ENCODE measurements at regions not wholly inside any gene's neighbourhood (a gene's known extent, or its start where the extent isn't known, plus 50 kb on each side); places are given as distances from the start of the nearest gene placed in this dataset.

GRCh38 chr12:63294327-63294632 lies 143.3 kb upstream of the AVPR1A start:
- H3K4me3 Mint-ChIP-seq, result no peak overlapping the region
- H3K27ac Mint-ChIP-seq, result no peak overlapping the region
- H3K36me3 ChIP-seq (ENCODE audit: control insufficient read depth, insufficient read depth, low read length), result no peaks in the 10 kb centered on the region
- DNase-seq, result no peak
- H3K27me3 Mint-ChIP-seq, result no peaks in the 10 kb centered on the region
- no peaks in the 10 kb centered on the region for H3K4me1 Mint-ChIP-seq
- no peaks in the 10 kb centered on the region for H3K9me3 ChIP-seq (ENCODE audit: control insufficient read depth in 2 of 2, low read length in 2 of 2)
- no peak overlapping the region for H3K4me3 ChIP-seq (ENCODE audit: low read depth, low read length)
- peaks cover 0 to 9% (median 2%) of the 10 kb centered on the region in 7 donors for H3K9me3 Mint-ChIP-seq
- no peak for ATAC-seq (ENCODE audit: low read depth in 2 of 2)
- H3K27ac ChIP-seq (ENCODE audit: insufficient read depth, low read length, poor library complexity, severe bottlenecking), result no peak overlapping the region
- H3K36me3 Mint-ChIP-seq, result no peaks in the 10 kb centered on the region
- H3K4me1 ChIP-seq (ENCODE audit: control insufficient read depth, insufficient read depth, low read length, poor library complexity, severe bottlenecking), result no peaks in the 10 kb centered on the region
- no peaks in the 10 kb centered on the region for H3K27me3 ChIP-seq (ENCODE audit: control insufficient read depth, insufficient read depth, low read length)

DNA sequence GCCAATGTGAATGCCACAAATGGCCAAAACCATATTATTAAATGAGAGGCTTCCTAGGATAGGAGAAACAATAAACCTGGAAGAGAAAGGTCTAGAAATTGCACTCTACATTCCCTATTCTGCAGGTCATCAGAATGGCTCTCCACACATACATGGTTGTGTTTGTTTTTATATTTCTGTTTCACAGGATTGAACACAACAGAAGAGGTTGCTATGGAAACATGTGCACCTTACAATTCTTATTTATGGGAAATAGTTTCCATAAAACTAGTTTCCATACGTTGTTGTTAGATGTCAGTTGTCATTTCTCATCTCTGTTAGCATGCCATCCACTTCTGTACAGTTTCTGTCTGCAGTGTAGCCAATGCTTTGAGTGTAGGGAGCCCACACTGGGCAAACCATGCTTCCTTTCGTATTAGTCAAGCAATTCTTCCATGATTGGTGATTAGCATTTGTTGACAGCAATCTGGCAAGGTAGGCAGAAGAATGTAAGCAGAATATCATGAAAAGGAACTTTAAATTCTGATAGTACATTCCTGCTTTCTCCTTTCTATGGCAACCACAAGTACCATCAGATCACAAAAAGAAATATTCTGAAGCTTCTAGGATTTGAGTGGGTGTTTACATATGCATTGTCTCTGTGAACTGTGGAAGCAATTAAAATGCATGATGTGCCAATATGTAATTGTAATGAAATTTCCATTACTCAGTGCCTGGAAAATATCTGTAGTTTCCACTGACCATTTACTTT lies 141.6 kb upstream of the AVPR1A start:
- Histone ChIP-seq H3K4me3 (ENCODE audit: low read depth, low read length) (no peak overlapping the region), H3K4me1 (ENCODE audit: control insufficient read depth, insufficient read depth, low read length, poor library complexity, severe bottlenecking) (no peaks in the 10 kb centered on the region), H3K27me3 (ENCODE audit: control insufficient read depth, insufficient read depth, low read length) (no peaks in the 10 kb centered on the region), H3K36me3 (ENCODE audit: control insufficient read depth, insufficient read depth, low read length) (no peaks in the 10 kb centered on the region), H3K9me3 (ENCODE audit: control insufficient read depth in 2 of 2, low read length in 2 of 2) (no peaks in the 10 kb centered on the region), H3K27ac (ENCODE audit: insufficient read depth, low read length, poor library complexity, severe bottlenecking) (no peak overlapping the region)
- Mint-ChIP-seq H3K9me3 (peaks cover 0 to 4% (median 4%) of the 10 kb centered on the region in 7 donors), H3K36me3 (no peaks in the 10 kb centered on the region), H3K27ac (no peak overlapping the region), H3K4me1 (no peaks in the 10 kb centered on the region), H3K27me3 (no peaks in the 10 kb centered on the region), H3K4me3 (no peak overlapping the region)
- no peak for ATAC-seq (ENCODE audit: low read depth in 2 of 2)
- DNase-seq, result no peak

DNA sequence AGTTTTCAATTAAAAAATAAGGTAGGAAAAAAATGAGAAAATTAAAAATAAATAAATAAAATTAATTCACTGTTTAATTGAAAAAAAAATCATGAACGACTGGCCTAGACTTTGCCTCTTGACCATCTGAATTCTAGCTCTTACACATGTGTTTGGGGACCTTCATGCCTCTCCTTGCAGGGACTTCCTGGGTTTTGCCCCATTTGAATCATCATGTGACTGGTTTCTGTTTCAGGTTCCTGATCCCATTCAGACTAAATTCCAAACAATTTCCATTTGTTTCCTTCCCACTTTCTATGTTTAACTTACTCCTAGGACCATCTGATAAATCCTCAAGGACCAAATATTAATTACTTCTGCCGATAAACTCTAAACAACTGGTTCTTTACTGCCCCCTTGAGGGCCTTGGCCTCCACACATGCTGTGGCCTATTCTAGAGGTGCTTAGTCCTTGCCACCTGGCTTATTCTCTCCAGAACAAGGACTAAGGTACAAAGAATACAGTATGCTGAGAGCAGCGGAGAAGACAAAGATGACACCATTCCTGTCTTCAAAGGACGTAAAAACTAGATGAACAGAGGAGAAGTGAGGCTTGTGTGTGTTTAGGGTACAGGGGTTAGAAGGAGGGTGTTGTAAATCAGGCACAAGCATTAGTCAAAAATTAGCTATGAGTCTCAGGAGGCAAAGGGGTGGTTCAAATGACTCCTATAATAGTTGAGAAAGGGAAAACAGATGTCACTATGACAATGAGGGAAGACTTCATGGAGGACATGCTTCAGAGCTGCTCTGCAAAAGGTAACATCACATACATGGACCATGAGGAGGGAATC lies 125.8 kb upstream of the AVPR1A start:
- no peaks in the 10 kb centered on the region for H3K27me3 Mint-ChIP-seq
- no peak overlapping the region for H3K4me3 ChIP-seq (ENCODE audit: low read depth, low read length)
- no peaks in the 10 kb centered on the region for H3K4me1 Mint-ChIP-seq

DNA sequence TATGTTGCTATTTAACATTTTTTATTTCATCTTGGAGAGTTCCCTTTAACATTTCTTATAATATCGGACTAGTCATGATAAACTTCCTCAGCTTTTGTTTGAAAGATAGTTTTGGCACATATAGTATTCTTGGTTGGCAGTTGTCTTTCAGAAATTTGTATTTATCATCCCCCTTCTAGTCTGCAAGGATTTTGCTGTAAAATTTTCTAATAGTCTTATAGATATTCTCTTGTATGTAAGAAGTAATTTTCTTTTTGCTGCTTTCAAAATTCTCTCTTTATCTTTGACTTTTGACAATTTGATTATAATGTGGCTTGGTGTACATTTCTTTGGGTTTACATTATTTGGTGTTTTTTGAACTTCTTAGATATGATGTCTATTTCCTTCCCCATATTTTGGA lies 116.0 kb upstream of the AVPR1A start:
- no peaks in the 10 kb centered on the region for H3K36me3 Mint-ChIP-seq
- H3K36me3 ChIP-seq (ENCODE audit: control insufficient read depth, insufficient read depth, low read length), result no peaks in the 10 kb centered on the region
- H3K4me1 Mint-ChIP-seq, result no peaks in the 10 kb centered on the region
- no peak overlapping the region for H3K4me3 ChIP-seq (ENCODE audit: low read depth, low read length)
- no peak for DNase-seq
- no peak overlapping the region for H3K4me3 Mint-ChIP-seq
- no peak for ATAC-seq (ENCODE audit: low read depth in 2 of 2)
- H3K27me3 Mint-ChIP-seq, result no peaks in the 10 kb centered on the region
- no peak overlapping the region for H3K27ac Mint-ChIP-seq
- H3K4me1 ChIP-seq (ENCODE audit: control insufficient read depth, insufficient read depth, low read length, poor library complexity, severe bottlenecking), result no peaks in the 10 kb centered on the region
- H3K27me3 ChIP-seq (ENCODE audit: control insufficient read depth, insufficient read depth, low read length), result no peaks in the 10 kb centered on the region
- H3K9me3 ChIP-seq (ENCODE audit: control insufficient read depth in 2 of 2, low read length in 2 of 2), result peaks cover 3 to 9% of the 10 kb centered on the region in 2 experiments
- H3K27ac ChIP-seq (ENCODE audit: insufficient read depth, low read length, poor library complexity, severe bottlenecking), result no peak overlapping the region
- peaks cover 0 to 25% (median 7%) of the 10 kb centered on the region in 7 donors for H3K9me3 Mint-ChIP-seq

More for the DNA sequence above, 125.8 kb upstream of the AVPR1A start:
- ATAC-seq (ENCODE audit: low read depth in 2 of 2) (no peak), DNase-seq (peak in 1 of 3 donors; percentile 13)
- Mint-ChIP-seq H3K9me3 (peaks cover 0 to 4% (median 0%) of the 10 kb centered on the region in 7 donors), H3K27ac (no peak overlapping the region), H3K36me3 (no peaks in the 10 kb centered on the region), H3K4me3 (no peak overlapping the region)
- Histone ChIP-seq H3K27ac (ENCODE audit: insufficient read depth, low read length, poor library complexity, severe bottlenecking) (no peak overlapping the region), H3K9me3 (ENCODE audit: control insufficient read depth in 2 of 2, low read length in 2 of 2) (no peaks in the 10 kb centered on the region), H3K4me1 (ENCODE audit: control insufficient read depth, insufficient read depth, low read length, poor library complexity, severe bottlenecking) (no peaks in the 10 kb centered on the region), H3K36me3 (ENCODE audit: control insufficient read depth, insufficient read depth, low read length) (no peaks in the 10 kb centered on the region), H3K27me3 (ENCODE audit: control insufficient read depth, insufficient read depth, low read length) (no peaks in the 10 kb centered on the region)

GRCh38 chr12:63264629-63265028 lies 113.6 kb upstream of the AVPR1A start:
- no peaks in the 10 kb centered on the region for H3K36me3 ChIP-seq (ENCODE audit: control insufficient read depth, insufficient read depth, low read length)
- no peak overlapping the region for H3K27ac Mint-ChIP-seq
- no peaks in the 10 kb centered on the region for H3K4me1 ChIP-seq (ENCODE audit: control insufficient read depth, insufficient read depth, low read length, poor library complexity, severe bottlenecking)
- no peak overlapping the region for H3K4me3 Mint-ChIP-seq
- H3K36me3 Mint-ChIP-seq, result no peaks in the 10 kb centered on the region
- no peaks in the 10 kb centered on the region for H3K27me3 Mint-ChIP-seq
- peaks cover 0 to 15% (median 3%) of the 10 kb centered on the region in 7 donors for H3K9me3 Mint-ChIP-seq
- no peak for DNase-seq
- peaks cover 3 to 9% of the 10 kb centered on the region in 2 experiments for H3K9me3 ChIP-seq (ENCODE audit: control insufficient read depth in 2 of 2, low read length in 2 of 2)
- ATAC-seq (ENCODE audit: low read depth in 2 of 2), result no peak
- no peak overlapping the region for H3K27ac ChIP-seq (ENCODE audit: insufficient read depth, low read length, poor library complexity, severe bottlenecking)
- H3K4me3 ChIP-seq (ENCODE audit: low read depth, low read length), result no peak overlapping the region
- no peaks in the 10 kb centered on the region for H3K4me1 Mint-ChIP-seq
- no peaks in the 10 kb centered on the region for H3K27me3 ChIP-seq (ENCODE audit: control insufficient read depth, insufficient read depth, low read length)

GRCh38 chr12:63250486-63250885 lies 99.5 kb upstream of the AVPR1A start:
- peaks cover 0 to 2% of the 10 kb centered on the region in 2 experiments for H3K9me3 ChIP-seq (ENCODE audit: control insufficient read depth in 2 of 2, low read length in 2 of 2)
- ATAC-seq (ENCODE audit: low read depth in 2 of 2) (no peak), DNase-seq (no peak)
- H3K27me3 Mint-ChIP-seq, result no peaks in the 10 kb centered on the region
- H3K4me3 Mint-ChIP-seq, result no peak overlapping the region
- H3K4me1 ChIP-seq (ENCODE audit: control insufficient read depth, insufficient read depth, low read length, poor library complexity, severe bottlenecking), result no peaks in the 10 kb centered on the region
- no peak overlapping the region for H3K4me3 ChIP-seq (ENCODE audit: low read depth, low read length)
- H3K4me1 Mint-ChIP-seq, result no peaks in the 10 kb centered on the region
- no peak overlapping the region for H3K27ac Mint-ChIP-seq
- H3K9me3 Mint-ChIP-seq, result peaks cover 0 to 8% (median 3%) of the 10 kb centered on the region in 7 donors
- no peaks in the 10 kb centered on the region for H3K36me3 ChIP-seq (ENCODE audit: control insufficient read depth, insufficient read depth, low read length)
- no peaks in the 10 kb centered on the region for H3K36me3 Mint-ChIP-seq
- H3K27ac ChIP-seq (ENCODE audit: insufficient read depth, low read length, poor library complexity, severe bottlenecking), result no peak overlapping the region
- no peaks in the 10 kb centered on the region for H3K27me3 ChIP-seq (ENCODE audit: control insufficient read depth, insufficient read depth, low read length)

GRCh38 chr12:63238892-63239291 lies 87.9 kb upstream of the AVPR1A start:
- H3K4me1 Mint-ChIP-seq, result no peaks in the 10 kb centered on the region
- no peaks in the 10 kb centered on the region for H3K36me3 Mint-ChIP-seq
- Histone ChIP-seq H3K36me3 (ENCODE audit: control insufficient read depth, insufficient read depth, low read length) (no peaks in the 10 kb centered on the region), H3K9me3 (ENCODE audit: control insufficient read depth in 2 of 2, low read length in 2 of 2) (no peaks in the 10 kb centered on the region), H3K27ac (ENCODE audit: insufficient read depth, low read length, poor library complexity, severe bottlenecking) (no peak overlapping the region), H3K4me1 (ENCODE audit: control insufficient read depth, insufficient read depth, low read length, poor library complexity, severe bottlenecking) (no peaks in the 10 kb centered on the region), H3K4me3 (ENCODE audit: low read depth, low read length) (no peak overlapping the region), H3K27me3 (ENCODE audit: control insufficient read depth, insufficient read depth, low read length) (no peaks in the 10 kb centered on the region)
- ATAC-seq (ENCODE audit: low read depth in 2 of 2), result no peak
- peaks cover 0 to 14% (median 7%) of the 10 kb centered on the region in 7 donors for H3K9me3 Mint-ChIP-seq
- no peak overlapping the region for H3K27ac Mint-ChIP-seq
- no peaks in the 10 kb centered on the region for H3K27me3 Mint-ChIP-seq
- H3K4me3 Mint-ChIP-seq, result no peak overlapping the region
- DNase-seq, result no peak
